ENCODE measurements at regions not wholly inside any gene's neighbourhood (a gene's known extent, or its start where the extent isn't known, plus 50 kb on each side); places are given as distances from the start of the nearest gene placed in this dataset.

DNA sequence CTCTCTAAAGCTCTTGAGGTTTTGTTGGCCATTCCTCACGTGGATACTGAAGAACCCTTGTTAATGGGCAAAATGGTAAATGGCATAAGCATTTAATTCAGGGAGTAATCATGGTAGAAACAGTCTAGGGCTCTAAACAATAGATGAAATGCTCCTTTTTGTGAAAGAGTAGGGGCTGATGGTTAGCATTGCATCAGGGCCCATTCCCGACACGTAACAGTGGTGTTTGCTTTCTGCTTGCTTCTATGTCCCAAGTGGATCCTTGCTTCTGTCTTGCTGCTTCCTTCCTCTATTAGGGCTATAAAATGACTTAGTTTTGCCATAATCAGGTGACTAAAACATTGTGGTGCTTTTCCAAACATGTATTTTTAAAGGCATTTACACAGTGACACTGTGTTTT, 230.9 kb upstream of the AFF2 start:
- TF ChIP-seq, protein P1, sequence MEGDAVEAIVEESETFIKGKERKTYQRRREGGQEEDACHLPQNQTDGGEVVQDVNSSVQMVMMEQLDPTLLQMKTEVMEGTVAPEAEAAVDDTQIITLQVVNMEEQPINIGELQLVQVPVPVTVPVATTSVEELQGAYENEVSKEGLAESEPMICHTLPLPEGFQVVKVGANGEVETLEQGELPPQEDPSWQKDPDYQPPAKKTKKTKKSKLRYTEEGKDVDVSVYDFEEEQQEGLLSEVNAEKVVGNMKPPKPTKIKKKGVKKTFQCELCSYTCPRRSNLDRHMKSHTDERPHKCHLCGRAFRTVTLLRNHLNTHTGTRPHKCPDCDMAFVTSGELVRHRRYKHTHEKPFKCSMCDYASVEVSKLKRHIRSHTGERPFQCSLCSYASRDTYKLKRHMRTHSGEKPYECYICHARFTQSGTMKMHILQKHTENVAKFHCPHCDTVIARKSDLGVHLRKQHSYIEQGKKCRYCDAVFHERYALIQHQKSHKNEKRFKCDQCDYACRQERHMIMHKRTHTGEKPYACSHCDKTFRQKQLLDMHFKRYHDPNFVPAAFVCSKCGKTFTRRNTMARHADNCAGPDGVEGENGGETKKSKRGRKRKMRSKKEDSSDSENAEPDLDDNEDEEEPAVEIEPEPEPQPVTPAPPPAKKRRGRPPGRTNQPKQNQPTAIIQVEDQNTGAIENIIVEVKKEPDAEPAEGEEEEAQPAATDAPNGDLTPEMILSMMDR (conservative IDR thresholded peaks at IDR 0.05 in 1 of 2, IDR thresholded peaks at IDR 0.05 in 1 of 2; ENCODE audit: extremely low read depth in 1 of 2, insufficient read depth in 1 of 2, low read depth in 1 of 2, low read length in 2 of 2): no peak
- TF ChIP-seq EZH2 (IDR thresholded peaks at IDR 0.05; ENCODE audit: borderline replicate concordance, low read length): no peak
